ENCODE measurements at regions not wholly inside any gene's neighbourhood (a gene's known extent, or its start where the extent isn't known, plus 50 kb on each side); places are given as distances from the start of the nearest gene placed in this dataset.

DNA sequence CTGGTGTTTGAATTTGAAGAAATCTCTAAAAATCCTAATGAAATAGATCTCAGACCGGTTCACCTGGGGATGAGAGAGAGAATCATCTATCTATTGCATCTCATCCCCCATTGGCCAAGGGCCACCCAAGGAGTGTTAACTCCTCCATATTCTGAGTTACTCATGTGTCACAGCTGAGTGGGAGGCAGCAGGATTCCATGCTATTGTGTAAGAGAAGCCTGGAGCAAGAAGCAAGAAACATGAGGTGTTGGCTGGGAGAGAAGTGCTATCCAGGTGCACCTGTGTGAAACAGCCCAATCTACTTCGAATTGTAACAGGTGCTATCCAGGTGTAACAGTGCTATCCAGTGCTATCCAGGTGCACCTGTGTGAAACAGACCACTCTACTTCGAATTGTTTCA lies 150.3 kb upstream of the MAOA start:
- no peak for ATAC-seq
- TF ChIP-seq, protein P1, sequence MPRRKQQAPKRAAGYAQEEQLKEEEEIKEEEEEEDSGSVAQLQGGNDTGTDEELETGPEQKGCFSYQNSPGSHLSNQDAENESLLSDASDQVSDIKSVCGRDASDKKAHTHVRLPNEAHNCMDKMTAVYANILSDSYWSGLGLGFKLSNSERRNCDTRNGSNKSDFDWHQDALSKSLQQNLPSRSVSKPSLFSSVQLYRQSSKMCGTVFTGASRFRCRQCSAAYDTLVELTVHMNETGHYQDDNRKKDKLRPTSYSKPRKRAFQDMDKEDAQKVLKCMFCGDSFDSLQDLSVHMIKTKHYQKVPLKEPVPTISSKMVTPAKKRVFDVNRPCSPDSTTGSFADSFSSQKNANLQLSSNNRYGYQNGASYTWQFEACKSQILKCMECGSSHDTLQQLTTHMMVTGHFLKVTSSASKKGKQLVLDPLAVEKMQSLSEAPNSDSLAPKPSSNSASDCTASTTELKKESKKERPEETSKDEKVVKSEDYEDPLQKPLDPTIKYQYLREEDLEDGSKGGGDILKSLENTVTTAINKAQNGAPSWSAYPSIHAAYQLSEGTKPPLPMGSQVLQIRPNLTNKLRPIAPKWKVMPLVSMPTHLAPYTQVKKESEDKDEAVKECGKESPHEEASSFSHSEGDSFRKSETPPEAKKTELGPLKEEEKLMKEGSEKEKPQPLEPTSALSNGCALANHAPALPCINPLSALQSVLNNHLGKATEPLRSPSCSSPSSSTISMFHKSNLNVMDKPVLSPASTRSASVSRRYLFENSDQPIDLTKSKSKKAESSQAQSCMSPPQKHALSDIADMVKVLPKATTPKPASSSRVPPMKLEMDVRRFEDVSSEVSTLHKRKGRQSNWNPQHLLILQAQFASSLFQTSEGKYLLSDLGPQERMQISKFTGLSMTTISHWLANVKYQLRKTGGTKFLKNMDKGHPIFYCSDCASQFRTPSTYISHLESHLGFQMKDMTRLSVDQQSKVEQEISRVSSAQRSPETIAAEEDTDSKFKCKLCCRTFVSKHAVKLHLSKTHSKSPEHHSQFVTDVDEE (CRISPR knock-in tag; IDR thresholded peaks at IDR 0.05), result no peak
- TF ChIP-seq RARB (CRISPR knock-in tag; IDR thresholded peaks at IDR 0.05), result no peak
- TF ChIP-seq GLIS3 (CRISPR knock-in tag; IDR thresholded peaks at IDR 0.05), result no peak
- TF ChIP-seq, protein P2, sequence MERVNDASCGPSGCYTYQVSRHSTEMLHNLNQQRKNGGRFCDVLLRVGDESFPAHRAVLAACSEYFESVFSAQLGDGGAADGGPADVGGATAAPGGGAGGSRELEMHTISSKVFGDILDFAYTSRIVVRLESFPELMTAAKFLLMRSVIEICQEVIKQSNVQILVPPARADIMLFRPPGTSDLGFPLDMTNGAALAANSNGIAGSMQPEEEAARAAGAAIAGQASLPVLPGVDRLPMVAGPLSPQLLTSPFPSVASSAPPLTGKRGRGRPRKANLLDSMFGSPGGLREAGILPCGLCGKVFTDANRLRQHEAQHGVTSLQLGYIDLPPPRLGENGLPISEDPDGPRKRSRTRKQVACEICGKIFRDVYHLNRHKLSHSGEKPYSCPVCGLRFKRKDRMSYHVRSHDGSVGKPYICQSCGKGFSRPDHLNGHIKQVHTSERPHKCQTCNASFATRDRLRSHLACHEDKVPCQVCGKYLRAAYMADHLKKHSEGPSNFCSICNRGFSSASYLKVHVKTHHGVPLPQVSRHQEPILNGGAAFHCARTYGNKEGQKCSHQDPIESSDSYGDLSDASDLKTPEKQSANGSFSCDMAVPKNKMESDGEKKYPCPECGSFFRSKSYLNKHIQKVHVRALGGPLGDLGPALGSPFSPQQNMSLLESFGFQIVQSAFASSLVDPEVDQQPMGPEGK (CRISPR knock-in tag; IDR thresholded peaks at IDR 0.05; ENCODE audit: borderline replicate concordance), result no peak
- TF ChIP-seq ZFP30 (CRISPR knock-in tag; IDR thresholded peaks at IDR 0.05), result no peak
- TF ChIP-seq ZNF70 (CRISPR knock-in tag; IDR thresholded peaks at IDR 0.05), result no peak
- no peak for TF ChIP-seq ARNTL (CRISPR knock-in tag; IDR thresholded peaks at IDR 0.05; ENCODE audit: borderline replicate concordance, low read depth)
- TF ChIP-seq TCF4 (CRISPR knock-in tag; IDR thresholded peaks at IDR 0.05; ENCODE audit: borderline replicate concordance), result no peak

- TF ChIP-seq ARNTL (CRISPR knock-in tag; IDR thresholded peaks at IDR 0.05; ENCODE audit: borderline replicate concordance, low read depth) (no peak), CSDC2 (CRISPR knock-in tag; IDR thresholded peaks at IDR 0.05) (no peak), RARB (CRISPR knock-in tag; IDR thresholded peaks at IDR 0.05) (no peak), OSR1 (CRISPR knock-in tag; IDR thresholded peaks at IDR 0.05) (no peak), GLIS3 (CRISPR knock-in tag; IDR thresholded peaks at IDR 0.05) (no peak), ZC3H10 (CRISPR knock-in tag; IDR thresholded peaks at IDR 0.05) (no peak), ZNF70 (CRISPR knock-in tag; IDR thresholded peaks at IDR 0.05) (no peak), ZNF8 (CRISPR knock-in tag; IDR thresholded peaks at IDR 0.05) (no peak), ISL1 (CRISPR knock-in tag; IDR thresholded peaks at IDR 0.05) (no peak)
- no peak for ATAC-seq
Measured at GRCh38 chrX:43508694-43509093, 147.4 kb upstream of the MAOA start.

DNA sequence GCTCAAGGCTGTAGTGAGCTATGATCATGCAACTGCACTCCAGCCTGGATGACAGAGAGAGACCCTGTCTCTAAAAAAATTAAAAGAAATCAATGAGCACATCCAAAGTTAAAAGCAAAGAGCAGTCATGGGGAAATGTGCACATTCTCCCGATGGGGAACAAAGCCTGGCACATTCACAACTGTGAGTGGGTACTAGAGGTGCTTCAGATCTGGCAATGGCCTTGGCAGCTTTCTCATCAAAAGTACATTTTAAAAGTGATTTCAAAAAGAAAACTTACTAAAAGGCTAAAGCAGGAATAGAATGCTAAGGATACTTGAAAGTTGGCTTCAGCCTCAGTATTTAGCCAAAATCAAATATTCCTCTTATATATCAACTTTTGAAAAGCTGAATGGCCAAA lies 145.9 kb upstream of the MAOA start:
- ATAC-seq, result no peak
- TF ChIP-seq ISL1 (CRISPR knock-in tag; IDR thresholded peaks at IDR 0.05), result no peak
- no peak for TF ChIP-seq ARNTL (CRISPR knock-in tag; IDR thresholded peaks at IDR 0.05; ENCODE audit: borderline replicate concordance, low read depth)
- TF ChIP-seq ZFP30 (CRISPR knock-in tag; IDR thresholded peaks at IDR 0.05), result no peak
- no peak for TF ChIP-seq BACH2 (CRISPR knock-in tag; IDR thresholded peaks at IDR 0.05; ENCODE audit: borderline replicate concordance)
- no peak for TF ChIP-seq ZFP3 (CRISPR knock-in tag; IDR thresholded peaks at IDR 0.05)
- TF ChIP-seq TCF4 (CRISPR knock-in tag; IDR thresholded peaks at IDR 0.05; ENCODE audit: borderline replicate concordance), result no peak
- no peak for TF ChIP-seq ZNF565 (CRISPR knock-in tag; conservative IDR thresholded peaks at IDR 0.05; ENCODE audit: low read depth)
- TF ChIP-seq SNAI2 (CRISPR knock-in tag; IDR thresholded peaks at IDR 0.05), result no peak
- TF ChIP-seq, protein P2 (CRISPR knock-in tag; IDR thresholded peaks at IDR 0.05; ENCODE audit: borderline replicate concordance), result no peak
- no peak for TF ChIP-seq ESRRG (CRISPR knock-in tag; IDR thresholded peaks at IDR 0.05)
- TF ChIP-seq GLIS3 (CRISPR knock-in tag; IDR thresholded peaks at IDR 0.05), result no peak
- TF ChIP-seq CREB5 (CRISPR knock-in tag; IDR thresholded peaks at IDR 0.05; ENCODE audit: low read depth), result no peak
- TF ChIP-seq, protein P1 (CRISPR knock-in tag; IDR thresholded peaks at IDR 0.05), result no peak
- TF ChIP-seq POU6F1 (CRISPR knock-in tag; IDR thresholded peaks at IDR 0.05; ENCODE audit: borderline replicate concordance, low read depth), result no peak
- no peak for TF ChIP-seq ZNF8 (CRISPR knock-in tag; IDR thresholded peaks at IDR 0.05)
- TF ChIP-seq OSR1 (CRISPR knock-in tag; IDR thresholded peaks at IDR 0.05), result no peak
- no peak for TF ChIP-seq ZNF70 (CRISPR knock-in tag; IDR thresholded peaks at IDR 0.05)
- no peak for TF ChIP-seq PPARA (CRISPR knock-in tag; IDR thresholded peaks at IDR 0.05; ENCODE audit: borderline replicate concordance)
- TF ChIP-seq, protein P3, sequence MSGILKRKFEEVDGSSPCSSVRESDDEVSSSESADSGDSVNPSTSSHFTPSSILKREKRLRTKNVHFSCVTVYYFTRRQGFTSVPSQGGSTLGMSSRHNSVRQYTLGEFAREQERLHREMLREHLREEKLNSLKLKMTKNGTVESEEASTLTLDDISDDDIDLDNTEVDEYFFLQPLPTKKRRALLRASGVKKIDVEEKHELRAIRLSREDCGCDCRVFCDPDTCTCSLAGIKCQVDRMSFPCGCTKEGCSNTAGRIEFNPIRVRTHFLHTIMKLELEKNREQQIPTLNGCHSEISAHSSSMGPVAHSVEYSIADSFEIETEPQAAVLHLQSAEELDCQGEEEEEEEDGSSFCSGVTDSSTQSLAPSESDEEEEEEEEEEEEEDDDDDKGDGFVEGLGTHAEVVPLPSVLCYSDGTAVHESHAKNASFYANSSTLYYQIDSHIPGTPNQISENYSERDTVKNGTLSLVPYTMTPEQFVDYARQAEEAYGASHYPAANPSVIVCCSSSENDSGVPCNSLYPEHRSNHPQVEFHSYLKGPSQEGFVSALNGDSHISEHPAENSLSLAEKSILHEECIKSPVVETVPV (CRISPR knock-in tag; IDR thresholded peaks at IDR 0.05), result no peak
- no peak for TF ChIP-seq RARB (CRISPR knock-in tag; IDR thresholded peaks at IDR 0.05)
